K562 (cell line): ENCODE measurements at regions not wholly inside any gene's neighbourhood (a gene's known extent, or its start where the extent isn't known, plus 50 kb on each side); places are given as distances from the start of the nearest gene placed in this dataset.

Source experiments
- ATAC-seq: fragments of 200-7000 bp; cut with Tn5 transposase; 3 replicates; pipeline ENCODE4 v1.9.1; 2020; ENCODE audit warnings: moderate library complexity
- BruUV-seq: library from RNA; stranded (reverse); fragments of 400-500 nt; replicated peaks from 2 replicates; lab custom pipeline; 2021; lab: Mats Ljungman, UMichigan
- CTCF ChIA-PET: fragments of 300-600 bp; formaldehyde crosslinking; extraction: SDS; loops from one replicate; lab custom pipeline; 2021; ENCODE audit warnings: low intra/inter-chr PET ratio; lab: Yijun Ruan, JAX
- POLR2A ChIA-PET: fragments of 300-600, 350-650 bp; sonication (Branson Sonifier 250); formaldehyde crosslinking; extraction: SDS; loops from one replicate; lab custom pipeline; 2021; ENCODE audit warnings: antibody characterized with exemption, inconsistent platforms; lab: Yijun Ruan, JAX
- DNase-seq, 4 experiments: peaks; one replicate each; pipeline versions ENCODE4 v3.0.0 to v3.0.0-alpha.2; 2011 to 2018; ENCODE audit warnings: low spot score in 3 of 4, mixed read lengths in 3 of 4; ENCODE audit errors: extremely low read depth in 1 of 4
- FAIRE-seq: peaks from 2 replicates; lab custom pipeline; 2011; peaks lifted over from hg19 to GRCh38; lab: Jason Lieb, UNC
- H2AFZ ChIP-seq: 2 replicates; pipeline ENCODE4 v1.6.0; 2011; ENCODE audit warnings: low read depth, low read length, control low read depth, inconsistent platforms
- H3K27ac ChIP-seq: fragments of 200-600 bp; 3 replicates; pipeline ENCODE4 v1.8.0; 2011; ENCODE audit warnings: low read depth, mild to moderate bottlenecking, control low read depth, inconsistent platforms, low read length, moderate library complexity, mixed read lengths; ENCODE audit errors: extremely low read depth
- H3K27me3 ChIP-seq, 2 experiments: fragments of 300-600 bp in 1 of 2; 2 replicates in 1 of 2; 3 replicates in 1 of 2; pipeline versions ENCODE4 v1.6.0 to v1.8.0; 2011; ENCODE audit warnings: inconsistent platforms in 2 of 2, low read length in 2 of 2, mild to moderate bottlenecking in 1 of 2, mixed read lengths in 1 of 2, moderate library complexity in 1 of 2; ENCODE audit not compliant: control insufficient read depth in 2 of 2, insufficient read depth in 2 of 2
- H3K36me3 ChIP-seq: fragments of 300-600 bp; 3 replicates; pipeline ENCODE4 v1.8.0; 2011; ENCODE audit warnings: mild to moderate bottlenecking, low read length, inconsistent platforms; ENCODE audit not compliant: control insufficient read depth, insufficient read depth
- H3K4me1 ChIP-seq, 2 experiments: fragments of 200-600 bp in 1 of 2; replicated peaks in 1 of 2; 2 replicates in 1 of 2; 3 replicates in 1 of 2; pipeline versions ENCODE4 v1.5.1 to v1.8.0; 2011; ENCODE audit warnings: inconsistent platforms in 2 of 2, low read length in 2 of 2, mild to moderate bottlenecking in 1 of 2, mixed read lengths in 1 of 2, moderate library complexity in 1 of 2; ENCODE audit not compliant: control insufficient read depth in 2 of 2, insufficient read depth in 2 of 2
- H3K4me2 ChIP-seq: 2 replicates; pipeline ENCODE4 v1.6.1; 2011; ENCODE audit warnings: low read length, control low read depth, inconsistent platforms, mixed read lengths; ENCODE audit not compliant: insufficient read depth
- H3K4me3 ChIP-seq: fragments of 200-600 bp; sonication (generic), shearing (Covaris generic); 2 replicates; pipeline ENCODE4 v1.5.1; 2016; ENCODE audit warnings: control low read depth, inconsistent platforms
- H3K79me2 ChIP-seq: fragments of 200-600 bp; 3 replicates; pipeline ENCODE4 v1.8.0; 2011; ENCODE audit warnings: low read length, inconsistent platforms; ENCODE audit not compliant: control insufficient read depth, insufficient read depth
- H3K9ac ChIP-seq, 2 experiments: 2 replicates each; pipeline versions ENCODE4 v1.6.0 to v1.6.1; 2011; ENCODE audit warnings: low read depth in 2 of 2, low read length in 2 of 2, control low read depth in 1 of 2, inconsistent platforms in 1 of 2, mild to moderate bottlenecking in 1 of 2, mixed read lengths in 1 of 2; ENCODE audit not compliant: insufficient read depth in 1 of 2
- H3K9me1 ChIP-seq: one replicate; pipeline ENCODE4 v1.6.0; 2011; ENCODE audit warnings: inconsistent platforms, mild to moderate bottlenecking, low read length, moderate library complexity; ENCODE audit not compliant: control insufficient read depth, insufficient read depth
- H3K9me3 ChIP-seq: replicated peaks from 2 replicates; pipeline ENCODE4 v1.5.1; 2011; ENCODE audit warnings: low read depth, low read length, inconsistent platforms; ENCODE audit not compliant: control insufficient read depth, insufficient read depth
- H4K20me1 ChIP-seq: replicated peaks from 2 replicates; pipeline ENCODE4 v1.6.1; 2011; ENCODE audit warnings: low read length, inconsistent platforms, mixed read lengths; ENCODE audit not compliant: control insufficient read depth, insufficient read depth
- AFF4 ChIP-seq: sonication (generic); formaldehyde crosslinking; IDR thresholded peaks from 2 replicates; pipeline ENCODE4 v1.8.0; 2023; ENCODE audit warnings: mild to moderate bottlenecking, missing genetic modification reagents
- CBFB ChIP-seq: sonication (generic); formaldehyde crosslinking; IDR thresholded peaks from 2 replicates; pipeline ENCODE4 v1.4.0; 2020; ENCODE audit warnings: mild to moderate bottlenecking, missing genetic modification reagents
- CLOCK ChIP-seq: fragments of 250-450 bp; sonication (Bioruptor Pico); IDR thresholded peaks from 2 replicates; pipeline ENCODE4 v1.4.0; 2020; ENCODE audit warnings: mild to moderate bottlenecking, moderate library complexity, borderline replicate concordance
- HOXB6 ChIP-seq: fragments of 250-450 bp; sonication (Bioruptor Pico); IDR thresholded peaks from 2 replicates; pipeline ENCODE4 v1.5.1; 2022; ENCODE audit warnings: mild to moderate bottlenecking, borderline replicate concordance
- NBN ChIP-seq: fragments of 450-650 bp; IDR thresholded peaks from 2 replicates; pipeline ENCODE4 v1.6.1; 2016; ENCODE audit warnings: low read depth, mild to moderate bottlenecking
- RFX1 ChIP-seq: fragments of 450-650 bp; IDR thresholded peaks from 2 replicates; pipeline ENCODE4 v1.6.1; 2016; ENCODE audit warnings: mild to moderate bottlenecking, moderate library complexity
- SP2 ChIP-seq: IDR thresholded peaks from 2 replicates; pipeline ENCODE4 v1.6.1; 2011; ENCODE audit warnings: mild to moderate bottlenecking, low read depth, low read length, moderate library complexity; ENCODE audit not compliant: poor library complexity, severe bottlenecking; ENCODE audit errors: extremely low read depth
- ZNF551 ChIP-seq: fragments of 250-450 bp; sonication (Bioruptor Pico); IDR thresholded peaks from 2 replicates; pipeline ENCODE4 v1.5.0; 2021; ENCODE audit warnings: mild to moderate bottlenecking, moderate library complexity
- WGBS: fragments of 100-300 bp; shearing (Covaris generic); methylation state at CpG from one replicate; pipeline ENCODE4 v1.1.6; 2016; ENCODE audit warnings: low coverage, mixed read lengths; ENCODE audit not compliant: insufficient coverage; ENCODE audit errors: missing lambda C conversion rate; 5-methylcytosine and 5-hydroxymethylcytosine counted together
- in situ Hi-C: fragments of 300-500 bp; cut with MboI; formaldehyde crosslinking; loops from 4 replicates; pipeline ENCODE4 v1.15.0; 2018; ENCODE audit warnings: inconsistent platforms, mixed read lengths
- intact Hi-C: fragments of 100-400 bp; cut with micrococcal nuclease; formaldehyde crosslinking; loops from 2 replicates; pipeline ENCODE4 v1.14.2; 2022
- TF ChIP-seq, protein P1 (sequence below): fragments of 250-450 bp; sonication (Bioruptor Pico); IDR thresholded peaks from 2 replicates; pipeline ENCODE4 v1.8.0; 2021; ENCODE audit warnings: borderline replicate concordance, mild to moderate bottlenecking, moderate library complexity; ENCODE audit not compliant: poor library complexity, severe bottlenecking
- TF ChIP-seq, protein P2 (sequence below): fragments of 250-450 bp; sonication (Bioruptor Pico); IDR thresholded peaks from 2 replicates; pipeline ENCODE4 v1.5.0; 2022; ENCODE audit warnings: mild to moderate bottlenecking
- TF ChIP-seq, protein P3 (sequence below): fragments of 250-450 bp; sonication (Bioruptor Pico); IDR thresholded peaks from 2 replicates; pipeline ENCODE4 v1.5.0; 2021

DNA sequence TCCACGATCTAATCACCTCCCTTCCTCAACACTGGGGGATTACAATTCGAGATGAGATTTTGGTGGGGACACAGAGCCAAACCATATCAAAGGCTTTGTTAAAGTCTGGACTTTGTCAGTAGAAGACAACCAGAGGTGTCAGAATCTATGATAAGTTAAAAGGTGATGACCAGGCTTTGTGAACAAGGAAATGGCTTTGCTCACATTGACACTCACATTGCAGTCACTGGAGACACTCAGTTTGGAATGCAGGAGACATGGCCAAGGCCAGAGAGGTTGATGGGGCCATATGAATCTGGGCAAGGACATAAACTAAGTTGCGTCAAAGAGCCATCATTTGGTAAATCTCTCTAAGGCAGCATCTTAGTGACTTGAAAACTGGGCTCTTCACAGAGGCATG lies 678.2 kb upstream of the FSHR start:
- DNase-seq (no peak), FAIRE-seq (no peak), ATAC-seq (no peak)
- no peaks in the 10 kb centered on the region for H4K20me1 ChIP-seq
- H3K9me3 ChIP-seq = no peaks in the 10 kb centered on the region
- H3K9ac ChIP-seq = no peak overlapping the region
- no peaks in the 10 kb centered on the region for H3K9me1 ChIP-seq
- H3K27me3 ChIP-seq = no peaks in the 10 kb centered on the region
- H3K79me2 ChIP-seq = no peaks in the 10 kb centered on the region
- WGBS = 0% methylated on average over 3 of the region's 3 CpGs
- no peak overlapping the region for H2AFZ ChIP-seq
- intact Hi-C loops (no loop called here), in situ Hi-C loops (no loop called here)
- H3K4me1 ChIP-seq = no peaks in the 10 kb centered on the region
- BruUV-seq = no TSS peak
- H3K36me3 ChIP-seq = no peaks in the 10 kb centered on the region
- H3K4me3 ChIP-seq = no peak overlapping the region
- no peak overlapping the region for H3K27ac ChIP-seq
- CTCF ChIA-PET = no interaction called here
- POLR2A ChIA-PET = no interaction called here
- no peak overlapping the region for H3K4me2 ChIP-seq
- TF ChIP-seq CLOCK (no peak), HOXB6 (CRISPR knock-in tag) (no peak), RFX1 (no peak), NBN (no peak), CBFB (CRISPR knock-in tag) (no peak), ZNF551 (no peak), AFF4 (no peak), SP2 (no peak)
- TF ChIP-seq, protein P1, sequence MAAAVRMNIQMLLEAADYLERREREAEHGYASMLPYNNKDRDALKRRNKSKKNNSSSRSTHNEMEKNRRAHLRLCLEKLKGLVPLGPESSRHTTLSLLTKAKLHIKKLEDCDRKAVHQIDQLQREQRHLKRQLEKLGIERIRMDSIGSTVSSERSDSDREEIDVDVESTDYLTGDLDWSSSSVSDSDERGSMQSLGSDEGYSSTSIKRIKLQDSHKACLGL (CRISPR knock-in tag) = no peak
- TF ChIP-seq, protein P2, sequence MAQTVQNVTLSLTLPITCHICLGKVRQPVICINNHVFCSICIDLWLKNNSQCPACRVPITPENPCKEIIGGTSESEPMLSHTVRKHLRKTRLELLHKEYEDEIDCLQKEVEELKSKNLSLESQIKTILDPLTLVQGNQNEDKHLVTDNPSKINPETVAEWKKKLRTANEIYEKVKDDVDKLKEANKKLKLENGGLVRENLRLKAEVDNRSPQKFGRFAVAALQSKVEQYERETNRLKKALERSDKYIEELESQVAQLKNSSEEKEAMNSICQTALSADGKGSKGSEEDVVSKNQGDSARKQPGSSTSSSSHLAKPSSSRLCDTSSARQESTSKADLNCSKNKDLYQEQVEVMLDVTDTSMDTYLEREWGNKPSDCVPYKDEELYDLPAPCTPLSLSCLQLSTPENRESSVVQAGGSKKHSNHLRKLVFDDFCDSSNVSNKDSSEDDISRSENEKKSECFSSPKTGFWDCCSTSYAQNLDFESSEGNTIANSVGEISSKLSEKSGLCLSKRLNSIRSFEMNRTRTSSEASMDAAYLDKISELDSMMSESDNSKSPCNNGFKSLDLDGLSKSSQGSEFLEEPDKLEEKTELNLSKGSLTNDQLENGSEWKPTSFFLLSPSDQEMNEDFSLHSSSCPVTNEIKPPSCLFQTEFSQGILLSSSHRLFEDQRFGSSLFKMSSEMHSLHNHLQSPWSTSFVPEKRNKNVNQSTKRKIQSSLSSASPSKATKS = no peak
- TF ChIP-seq, protein P3, sequence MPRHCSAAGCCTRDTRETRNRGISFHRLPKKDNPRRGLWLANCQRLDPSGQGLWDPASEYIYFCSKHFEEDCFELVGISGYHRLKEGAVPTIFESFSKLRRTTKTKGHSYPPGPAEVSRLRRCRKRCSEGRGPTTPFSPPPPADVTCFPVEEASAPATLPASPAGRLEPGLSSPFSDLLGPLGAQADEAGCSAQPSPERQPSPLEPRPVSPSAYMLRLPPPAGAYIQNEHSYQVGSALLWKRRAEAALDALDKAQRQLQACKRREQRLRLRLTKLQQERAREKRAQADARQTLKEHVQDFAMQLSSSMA (CRISPR knock-in tag) = no peak
